NCI-H774 (cell line): ENCODE measurements at regions not wholly inside any gene's neighbourhood (a gene's known extent, or its start where the extent isn't known, plus 50 kb on each side); places are given as distances from the start of the nearest gene placed in this dataset.
"Not testable (repeated sequence)": the region's sequence is repeated elsewhere in the genome, so short reads cannot be mapped to it uniquely, and the experiment has no call there.

Source experiments
- DNase-seq: peaks from one replicate; lab custom pipeline; 2025; lab: John Stamatoyannopoulos, UW

GRCh38 chr16:87100306-87101058 is 216.7 kb downstream of the C16orf95 start:
- no peak for DNase-seq

GRCh38 chr16:87101903-87102302 is 215.3 kb downstream of the C16orf95 start:
- DNase-seq: no peak

- no peak for DNase-seq
Measured at GRCh38 chr16:87107201-87107600, 210.0 kb downstream of the C16orf95 start.

- no peak for DNase-seq
Measured at GRCh38 chr16:87108278-87108677, 208.9 kb downstream of the C16orf95 start.

- no peak for DNase-seq
Measured at GRCh38 chr16:87108941-87109340, 208.3 kb downstream of the C16orf95 start.

- DNase-seq: no peak
Measured at GRCh38 chr16:87114832-87115231, 202.4 kb downstream of the C16orf95 start.

- no peak for DNase-seq
Measured at GRCh38 chr16:87115646-87116045, 201.5 kb downstream of the C16orf95 start.

- DNase-seq: no peak
Measured at GRCh38 chr16:87117936-87118335, 199.3 kb downstream of the C16orf95 start.

- no peak for DNase-seq
Measured at GRCh38 chr16:87119168-87119567, 198.0 kb downstream of the C16orf95 start.

- no peak for DNase-seq
Measured at GRCh38 chr16:87119748-87120147, 197.4 kb downstream of the C16orf95 start.

GRCh38 chr16:87121816-87122215 is 195.4 kb downstream of the C16orf95 start:
- DNase-seq: no peak

GRCh38 chr16:87123356-87124001 is 193.7 kb downstream of the C16orf95 start:
- no peak for DNase-seq

GRCh38 chr16:87124405-87124804 is 192.8 kb downstream of the C16orf95 start:
- not testable (repeated sequence) for DNase-seq

GRCh38 chr16:87125206-87126155 is 191.7 kb downstream of the C16orf95 start:
- no peak for DNase-seq

GRCh38 chr16:87126403-87127025 is 190.7 kb downstream of the C16orf95 start:
- no peak for DNase-seq

- DNase-seq: no peak
Measured at GRCh38 chr16:87127061-87127765, 190.0 kb downstream of the C16orf95 start.

- DNase-seq: no peak
Measured at GRCh38 chr16:87127766-87128147, 189.4 kb downstream of the C16orf95 start.

GRCh38 chr16:87129771-87130170 is 187.4 kb downstream of the C16orf95 start:
- DNase-seq: no peak

GRCh38 chr16:87131061-87131995 is 185.9 kb downstream of the C16orf95 start:
- no peak for DNase-seq

GRCh38 chr16:87131996-87132345 is 185.2 kb downstream of the C16orf95 start:
- DNase-seq: no peak
